ENCODE measurements at regions not wholly inside any gene's neighbourhood (a gene's known extent, or its start where the extent isn't known, plus 50 kb on each side); places are given as distances from the start of the nearest gene placed in this dataset.

GRCh38 chr16:65524997-65525396, 403.1 kb upstream of the CDH11 start (continued):
- TF ChIP-seq CHD7 (IDR thresholded peaks at IDR 0.05; ENCODE audit: insufficient replicate concordance, low read length) (no peak), JUN (IDR thresholded peaks at IDR 0.05; ENCODE audit: low read depth, low read length) (no peak), CEBPB (IDR thresholded peaks at IDR 0.05; ENCODE audit: low read depth, low read length) (no peak), TBP (IDR thresholded peaks at IDR 0.05; ENCODE audit: low read depth, low read length) (no peak), PHF8 (conservative IDR thresholded peaks at IDR 0.05; ENCODE audit: low read depth, low read length) (no peak), KDM5A (IDR thresholded peaks at IDR 0.05; ENCODE audit: low read length) (no peak), HDAC2 (IDR thresholded peaks at IDR 0.05; ENCODE audit: borderline replicate concordance in 1 of 2, low read depth in 2 of 2, low read length in 2 of 2) (no peak)
- TF ChIP-seq, protein P1, sequence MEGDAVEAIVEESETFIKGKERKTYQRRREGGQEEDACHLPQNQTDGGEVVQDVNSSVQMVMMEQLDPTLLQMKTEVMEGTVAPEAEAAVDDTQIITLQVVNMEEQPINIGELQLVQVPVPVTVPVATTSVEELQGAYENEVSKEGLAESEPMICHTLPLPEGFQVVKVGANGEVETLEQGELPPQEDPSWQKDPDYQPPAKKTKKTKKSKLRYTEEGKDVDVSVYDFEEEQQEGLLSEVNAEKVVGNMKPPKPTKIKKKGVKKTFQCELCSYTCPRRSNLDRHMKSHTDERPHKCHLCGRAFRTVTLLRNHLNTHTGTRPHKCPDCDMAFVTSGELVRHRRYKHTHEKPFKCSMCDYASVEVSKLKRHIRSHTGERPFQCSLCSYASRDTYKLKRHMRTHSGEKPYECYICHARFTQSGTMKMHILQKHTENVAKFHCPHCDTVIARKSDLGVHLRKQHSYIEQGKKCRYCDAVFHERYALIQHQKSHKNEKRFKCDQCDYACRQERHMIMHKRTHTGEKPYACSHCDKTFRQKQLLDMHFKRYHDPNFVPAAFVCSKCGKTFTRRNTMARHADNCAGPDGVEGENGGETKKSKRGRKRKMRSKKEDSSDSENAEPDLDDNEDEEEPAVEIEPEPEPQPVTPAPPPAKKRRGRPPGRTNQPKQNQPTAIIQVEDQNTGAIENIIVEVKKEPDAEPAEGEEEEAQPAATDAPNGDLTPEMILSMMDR (IDR thresholded peaks at IDR 0.05; ENCODE audit: control extremely low read depth in 1 of 3, insufficient read depth in 1 of 3, low read depth in 1 of 3, low read length in 3 of 3) = no peak

Measured in H1 (cell line).